ENCODE measurements at regions not wholly inside any gene's neighbourhood (a gene's known extent, or its start where the extent isn't known, plus 50 kb on each side); places are given as distances from the start of the nearest gene placed in this dataset.

DNA sequence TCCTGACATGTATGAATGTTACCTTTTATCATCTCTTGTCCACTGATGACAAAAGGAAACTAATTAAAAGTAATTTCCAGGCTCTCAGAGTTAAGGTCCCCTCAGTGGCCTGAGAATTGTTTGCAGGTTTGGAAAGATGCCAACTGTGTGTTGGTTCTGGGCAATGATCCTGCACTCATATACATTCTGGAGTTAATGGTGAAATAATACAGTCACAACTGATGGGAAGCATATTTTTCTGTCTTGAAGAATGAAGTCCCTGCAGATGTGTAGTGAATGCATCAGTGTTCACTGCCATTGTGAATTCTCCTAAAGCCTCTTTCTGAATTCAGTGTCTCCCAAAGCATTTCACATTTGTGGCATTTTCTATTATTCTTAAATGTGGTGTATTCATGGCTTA is 238.1 kb upstream of the PPP1R2C start:
- TF ChIP-seq, protein P1, sequence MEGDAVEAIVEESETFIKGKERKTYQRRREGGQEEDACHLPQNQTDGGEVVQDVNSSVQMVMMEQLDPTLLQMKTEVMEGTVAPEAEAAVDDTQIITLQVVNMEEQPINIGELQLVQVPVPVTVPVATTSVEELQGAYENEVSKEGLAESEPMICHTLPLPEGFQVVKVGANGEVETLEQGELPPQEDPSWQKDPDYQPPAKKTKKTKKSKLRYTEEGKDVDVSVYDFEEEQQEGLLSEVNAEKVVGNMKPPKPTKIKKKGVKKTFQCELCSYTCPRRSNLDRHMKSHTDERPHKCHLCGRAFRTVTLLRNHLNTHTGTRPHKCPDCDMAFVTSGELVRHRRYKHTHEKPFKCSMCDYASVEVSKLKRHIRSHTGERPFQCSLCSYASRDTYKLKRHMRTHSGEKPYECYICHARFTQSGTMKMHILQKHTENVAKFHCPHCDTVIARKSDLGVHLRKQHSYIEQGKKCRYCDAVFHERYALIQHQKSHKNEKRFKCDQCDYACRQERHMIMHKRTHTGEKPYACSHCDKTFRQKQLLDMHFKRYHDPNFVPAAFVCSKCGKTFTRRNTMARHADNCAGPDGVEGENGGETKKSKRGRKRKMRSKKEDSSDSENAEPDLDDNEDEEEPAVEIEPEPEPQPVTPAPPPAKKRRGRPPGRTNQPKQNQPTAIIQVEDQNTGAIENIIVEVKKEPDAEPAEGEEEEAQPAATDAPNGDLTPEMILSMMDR (conservative IDR thresholded peaks at IDR 0.05; ENCODE audit: low read length): no peak
- TF ChIP-seq EZH2phosphoT487 (IDR thresholded peaks at IDR 0.05; ENCODE audit: borderline replicate concordance, low read depth, low read length): no peak
